Lung (tissue), 11 donors: ENCODE measurements at regions not wholly inside any gene's neighbourhood (a gene's known extent, or its start where the extent isn't known, plus 50 kb on each side); places are given as distances from the start of the nearest gene placed in this dataset.

Experiments used
- ATAC-seq: fragments of 200-7000 bp; cut with Tn5 transposase; one replicate; pipeline ENCODE4 v1.9.1; 2020; ENCODE audit warnings: moderate number of reproducible peaks; ENCODE audit not compliant: insufficient read depth, low FRiP score
- DNase-seq, 3 donors: peaks; one replicate each; pipeline ENCODE4 v3.0.0-alpha.2; 2013 to 2017
- H3K27ac ChIP-seq, 2 donors: one replicate each; pipeline ENCODE4 v1.5.1; 2013; ENCODE audit warnings: mild to moderate bottlenecking in 2 of 2, moderate library complexity in 2 of 2, control low read depth in 1 of 2, inconsistent platforms in 1 of 2, low read depth in 1 of 2, low read length in 1 of 2
- H3K27me3 ChIP-seq, 3 donors: one replicate each; pipeline ENCODE4 v1.5.1; 2013; ENCODE audit warnings: low read length in 2 of 3; ENCODE audit not compliant: control insufficient read depth in 3 of 3, insufficient read depth in 3 of 3
- H3K36me3 ChIP-seq, 4 donors: one replicate each; pipeline ENCODE4 v1.5.1; 2013; ENCODE audit warnings: low read length in 4 of 4, mild to moderate bottlenecking in 1 of 4, moderate library complexity in 1 of 4; ENCODE audit not compliant: control insufficient read depth in 4 of 4, insufficient read depth in 4 of 4
- H3K4me1 ChIP-seq, 5 donors: one replicate each; pipeline ENCODE4 v1.5.1; 2013; ENCODE audit warnings: low read length in 5 of 5, mild to moderate bottlenecking in 2 of 5, moderate library complexity in 1 of 5; ENCODE audit not compliant: control insufficient read depth in 5 of 5, insufficient read depth in 5 of 5
- H3K4me3 ChIP-seq: one replicate; pipeline ENCODE4 v1.5.1; 2013; ENCODE audit warnings: mild to moderate bottlenecking, control low read depth, moderate library complexity
- H3K9ac ChIP-seq, 2 donors: one replicate each; pipeline ENCODE4 v1.5.1; 2013; ENCODE audit warnings: low read length in 2 of 2, control low read depth in 1 of 2; ENCODE audit not compliant: insufficient read depth in 1 of 2
- H3K9me3 ChIP-seq, 4 donors: one replicate each; pipeline ENCODE4 v1.5.1; 2013; ENCODE audit warnings: low read length in 3 of 4, mild to moderate bottlenecking in 1 of 4, moderate library complexity in 1 of 4; ENCODE audit not compliant: control insufficient read depth in 4 of 4, insufficient read depth in 3 of 4
- CTCF ChIP-seq: IDR thresholded peaks from 2 replicates; pipeline ENCODE4 v1.5.1; 2012; ENCODE audit warnings: mild to moderate bottlenecking; ENCODE audit errors: control extremely low read depth, extremely low read depth
- WGBS, 2 donors: extraction: QIAGEN DNeasy Blood & Tissue Kit; methylation state at CpG; one replicate each; pipeline ENCODE4 v1.1.7; 2013; 5-methylcytosine and 5-hydroxymethylcytosine counted together
- donor health status: control.
- donor health status: control.
- donor health status: Bipolar disorder and iron deficiency.
- donor health status: healthy.
- donor health status: DM: yes; HTN: yes; CAD: no.

- no peak overlapping the region for H3K27ac ChIP-seq
- TF ChIP-seq CTCF, result no peak
- no peak overlapping the region for H3K4me3 ChIP-seq
- H3K4me1 ChIP-seq, result no peaks in the 10 kb centered on the region
- 95 to 96% methylated on average over 2 of the region's 2 CpGs for WGBS, 2 donors
- H3K27me3 ChIP-seq, result no peaks in the 10 kb centered on the region
- H3K9me3 ChIP-seq, result peaks cover 0 to 4% (median 0%) of the 10 kb centered on the region in 4 donors
- DNase-seq (no peak), ATAC-seq (no peak)
- no peak overlapping the region for H3K9ac ChIP-seq
- H3K36me3 ChIP-seq, result no peaks in the 10 kb centered on the region
Observed at GRCh38 chr2:171608168-171608567, 79.1 kb upstream of the DYNC1I2 start.

GRCh38 chr2:171610824-171611223 lies 76.4 kb upstream of the DYNC1I2 start:
- no peak for TF ChIP-seq CTCF
- no peaks in the 10 kb centered on the region for H3K36me3 ChIP-seq
- DNase-seq (no peak), ATAC-seq (no peak)
- H3K4me3 ChIP-seq, result no peak overlapping the region
- no peak overlapping the region for H3K9ac ChIP-seq
- H3K4me1 ChIP-seq, result no peaks in the 10 kb centered on the region
- H3K9me3 ChIP-seq, result peaks cover 0 to 4% (median 0%) of the 10 kb centered on the region in 4 donors
- H3K27me3 ChIP-seq, result no peaks in the 10 kb centered on the region
- 84 to 94% methylated on average over 6 of the region's 6 CpGs for WGBS, 2 donors
- no peak overlapping the region for H3K27ac ChIP-seq

GRCh38 chr2:171615069-171615468 lies 72.2 kb upstream of the DYNC1I2 start:
- ATAC-seq, result no peak
- WGBS, 2 donors, result 71 to 80% methylated on average over 1 of the region's 1 CpG
- TF ChIP-seq CTCF, result no peak

GRCh38 chr2:171617981-171618380 lies 69.3 kb upstream of the DYNC1I2 start:
- no peaks in the 10 kb centered on the region for H3K9me3 ChIP-seq
- WGBS, 2 donors, result 91 to 97% methylated on average over 2 of the region's 2 CpGs
- no peak for ATAC-seq

More at GRCh38 chr2:171615069-171615468, 72.2 kb upstream of the DYNC1I2 start:
- H3K4me1 ChIP-seq, result no peaks in the 10 kb centered on the region
- H3K4me3 ChIP-seq, result no peak overlapping the region
- no peak overlapping the region for H3K27ac ChIP-seq
- H3K36me3 ChIP-seq, result no peaks in the 10 kb centered on the region
- DNase-seq, result no peak
- H3K27me3 ChIP-seq, result no peaks in the 10 kb centered on the region
- H3K9ac ChIP-seq, result no peak overlapping the region
- H3K9me3 ChIP-seq, result peaks cover 0 to 4% (median 0%) of the 10 kb centered on the region in 4 donors

More at GRCh38 chr2:171617981-171618380, 69.3 kb upstream of the DYNC1I2 start:
- Histone ChIP-seq H3K4me1 (no peaks in the 10 kb centered on the region), H3K27me3 (no peaks in the 10 kb centered on the region), H3K4me3 (no peak overlapping the region), H3K36me3 (no peaks in the 10 kb centered on the region), H3K9ac (no peak overlapping the region), H3K27ac (no peak overlapping the region)
- no peak for DNase-seq
- TF ChIP-seq CTCF, result no peak
